Hematopoietic multipotent progenitor cell treated with erythropoietin and hydrocortisone succinate and interleukin-3 and kit ligand, for 6 days (in vitro differentiated cells): ENCODE measurements at regions not wholly inside any gene's neighbourhood (a gene's known extent, or its start where the extent isn't known, plus 50 kb on each side); places are given as distances from the start of the nearest gene placed in this dataset.
A peak's percentile ranks its signal among the peaks of the same experiment; 100 is the strongest.

Experiments
- DNase-seq: peaks from one replicate; pipeline ENCODE4 v3.0.0-alpha.2; 2015

GRCh38 chr1:22221233-22221780 is 78.4 kb upstream of the WNT4 start:
- no peak for DNase-seq

- DNase-seq: no peak
Observed at GRCh38 chr1:22222723-22223122, 79.8 kb upstream of the WNT4 start.

- DNase-seq: no peak
Observed at GRCh38 chr1:22223176-22223575, 80.3 kb upstream of the WNT4 start.

GRCh38 chr1:22224091-22224490 is 81.2 kb upstream of the WNT4 start:
- no peak for DNase-seq

GRCh38 chr1:22224631-22225030 is 81.7 kb upstream of the WNT4 start:
- DNase-seq: no peak

- no peak for DNase-seq
Observed at GRCh38 chr1:22225858-22226589, 83.1 kb upstream of the WNT4 start.

- no peak for DNase-seq
Observed at GRCh38 chr1:22228074-22228473, 85.2 kb upstream of the WNT4 start.

- DNase-seq: no peak
Observed at GRCh38 chr1:22228505-22228911, 85.6 kb upstream of the WNT4 start.

- no peak for DNase-seq
Observed at GRCh38 chr1:22229379-22229778, 86.5 kb upstream of the WNT4 start.

GRCh38 chr1:22231068-22231593 is 88.2 kb upstream of the WNT4 start:
- DNase-seq: no peak

GRCh38 chr1:22231995-22232690 is 89.2 kb upstream of the WNT4 start:
- peak; percentile 19 for DNase-seq

GRCh38 chr1:22233222-22233621 is 90.3 kb upstream of the WNT4 start:
- no peak for DNase-seq

- no peak for DNase-seq
Observed at GRCh38 chr1:22234476-22235030, 91.7 kb upstream of the WNT4 start.

- DNase-seq: no peak
Observed at GRCh38 chr1:22236166-22236565, 93.3 kb upstream of the WNT4 start.

- DNase-seq: no peak
Observed at GRCh38 chr1:22236900-22237299, 94.0 kb upstream of the WNT4 start.

- no peak for DNase-seq
Observed at GRCh38 chr1:22237433-22238093, 94.7 kb upstream of the WNT4 start.

GRCh38 chr1:22238356-22239224 is 95.7 kb upstream of the WNT4 start:
- no peak for DNase-seq

GRCh38 chr1:22239378-22239777 is 96.5 kb upstream of the WNT4 start:
- no peak for DNase-seq

- DNase-seq: no peak
Observed at GRCh38 chr1:22241250-22241649, 98.4 kb upstream of the WNT4 start.

- DNase-seq: no peak
Observed at GRCh38 chr1:22241811-22242210, 98.9 kb upstream of the WNT4 start.

GRCh38 chr1:22245100-22245650 is 102.3 kb upstream of the WNT4 start:
- no peak for DNase-seq

GRCh38 chr1:22245726-22246125 is 102.8 kb upstream of the WNT4 start:
- no peak for DNase-seq
